Muscle layer of duodenum (tissue), 2 donors: ENCODE measurements at regions not wholly inside any gene's neighbourhood (a gene's known extent, or its start where the extent isn't known, plus 50 kb on each side); places are given as distances from the start of the nearest gene placed in this dataset.

Experiments
- H3K27ac ChIP-seq: one replicate; pipeline ENCODE4 v1.7.0; 2013; ENCODE audit warnings: mild to moderate bottlenecking, low read length
- H3K27me3 ChIP-seq: one replicate; pipeline ENCODE4 v1.7.0; 2013; ENCODE audit warnings: low read depth, mild to moderate bottlenecking, control low read depth, low read length
- H3K36me3 ChIP-seq, 2 donors: one replicate each; pipeline ENCODE4 v1.7.0; 2013; ENCODE audit warnings: low read length in 2 of 2, control low read depth in 1 of 2, mild to moderate bottlenecking in 1 of 2; ENCODE audit not compliant: insufficient read depth in 2 of 2, control insufficient read depth in 1 of 2
- H3K4me1 ChIP-seq, 2 donors: one replicate each; pipeline ENCODE4 v1.7.0; 2013; ENCODE audit warnings: low read length in 2 of 2, mild to moderate bottlenecking in 2 of 2, control low read depth in 1 of 2, moderate library complexity in 1 of 2; ENCODE audit not compliant: insufficient read depth in 2 of 2, control insufficient read depth in 1 of 2
- H3K4me3 ChIP-seq, 2 donors: one replicate each; pipeline ENCODE4 v1.7.0; 2013; ENCODE audit warnings: low read length in 2 of 2, low read depth in 1 of 2, mild to moderate bottlenecking in 1 of 2
- H3K9me3 ChIP-seq, 2 donors: one replicate each; pipeline ENCODE4 v1.7.0; 2013; ENCODE audit warnings: low read length in 2 of 2, control low read depth in 1 of 2, mild to moderate bottlenecking in 1 of 2; ENCODE audit not compliant: control insufficient read depth in 1 of 2
- donor health status: healthy.

DNA sequence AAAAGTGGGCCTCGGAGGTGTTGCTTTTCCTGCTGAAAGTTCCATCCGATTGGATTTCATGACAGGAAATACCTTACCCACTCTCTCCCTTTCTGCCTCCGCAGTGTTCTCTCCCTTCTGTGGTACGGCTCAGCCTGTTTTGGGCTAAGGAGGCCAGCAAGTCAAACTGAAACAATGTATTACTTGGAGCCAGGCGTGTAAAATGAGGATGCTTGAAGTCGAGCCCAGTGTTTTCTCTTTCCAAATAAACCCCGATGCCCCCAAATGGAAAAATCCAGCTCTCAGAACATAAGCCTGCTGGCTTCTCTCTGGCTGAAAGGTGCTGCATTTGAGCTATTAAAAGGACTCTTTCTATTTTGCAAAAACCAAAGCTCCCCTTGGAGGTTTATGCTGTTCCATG lies 124.7 kb downstream of the ZNF664 start:
- Histone ChIP-seq H3K4me3 (no peak overlapping the region), H3K27ac (no peak overlapping the region), H3K36me3 (no peaks in the 10 kb centered on the region), H3K9me3 (no peaks in the 10 kb centered on the region), H3K4me1 (peaks cover 0 to 9% of the 10 kb centered on the region in 2 donors), H3K27me3 (no peaks in the 10 kb centered on the region)

DNA sequence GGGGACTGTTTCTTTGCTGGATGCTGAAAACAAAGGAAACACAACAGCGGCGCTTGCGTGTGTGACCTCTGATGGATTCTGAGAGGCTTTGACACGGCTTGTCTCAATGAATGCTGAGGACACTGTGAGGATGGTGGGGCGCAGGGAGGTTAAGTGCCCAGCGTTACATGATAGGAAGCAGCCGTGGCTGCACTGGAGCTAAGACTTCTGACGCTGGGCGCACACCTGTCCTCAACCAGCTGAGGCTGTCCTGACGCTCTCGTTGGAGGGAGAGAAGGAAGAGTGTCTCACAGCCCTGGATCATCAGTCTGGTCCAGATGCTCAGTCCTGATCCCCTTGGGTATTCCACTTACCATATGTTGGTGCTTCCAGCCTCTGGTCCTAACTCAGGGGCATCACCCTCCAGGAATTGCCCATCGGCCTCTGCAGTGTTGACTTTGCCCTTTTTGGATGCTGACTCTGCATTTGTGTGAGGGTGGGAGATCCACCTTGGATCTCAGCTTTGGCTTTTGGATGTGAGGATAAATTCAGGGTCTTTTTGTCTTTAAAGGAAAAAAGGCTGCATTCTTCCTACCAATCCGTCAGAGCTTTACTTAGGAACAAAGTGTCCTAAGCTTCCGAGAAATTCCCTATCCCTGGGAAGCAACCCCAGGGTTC lies 125.2 kb downstream of the ZNF664 start:
- no peaks in the 10 kb centered on the region for H3K36me3 ChIP-seq
- H3K27me3 ChIP-seq: no peaks in the 10 kb centered on the region
- no peak overlapping the region for H3K4me3 ChIP-seq
- H3K9me3 ChIP-seq: no peaks in the 10 kb centered on the region
- peaks cover 0 to 9% of the 10 kb centered on the region in 2 donors for H3K4me1 ChIP-seq
- H3K27ac ChIP-seq: no peak overlapping the region

DNA sequence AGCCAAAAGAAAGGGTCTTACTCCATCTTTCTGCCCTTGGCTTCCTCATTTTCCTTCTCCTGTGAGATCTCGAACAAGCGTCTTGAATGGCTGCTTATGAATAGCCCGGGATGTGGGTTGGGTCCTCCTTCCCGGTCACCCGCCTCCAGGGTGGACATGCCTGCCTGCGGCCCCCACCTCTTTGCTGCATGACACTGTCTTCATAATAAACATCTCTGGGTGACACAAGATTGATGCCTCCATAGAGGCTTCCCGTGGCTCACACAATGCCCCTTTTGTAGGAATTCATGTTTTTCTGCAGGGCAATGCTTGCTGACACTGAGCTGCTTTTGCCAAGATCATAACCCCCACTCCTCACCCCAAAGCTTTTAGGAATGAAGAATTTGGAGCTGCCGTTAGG lies 125.9 kb downstream of the ZNF664 start:
- Histone ChIP-seq H3K36me3 (no peaks in the 10 kb centered on the region), H3K4me1 (peaks cover 0 to 9% of the 10 kb centered on the region in 2 donors), H3K4me3 (no peak overlapping the region), H3K27me3 (no peaks in the 10 kb centered on the region), H3K27ac (no peak overlapping the region), H3K9me3 (no peaks in the 10 kb centered on the region)

DNA sequence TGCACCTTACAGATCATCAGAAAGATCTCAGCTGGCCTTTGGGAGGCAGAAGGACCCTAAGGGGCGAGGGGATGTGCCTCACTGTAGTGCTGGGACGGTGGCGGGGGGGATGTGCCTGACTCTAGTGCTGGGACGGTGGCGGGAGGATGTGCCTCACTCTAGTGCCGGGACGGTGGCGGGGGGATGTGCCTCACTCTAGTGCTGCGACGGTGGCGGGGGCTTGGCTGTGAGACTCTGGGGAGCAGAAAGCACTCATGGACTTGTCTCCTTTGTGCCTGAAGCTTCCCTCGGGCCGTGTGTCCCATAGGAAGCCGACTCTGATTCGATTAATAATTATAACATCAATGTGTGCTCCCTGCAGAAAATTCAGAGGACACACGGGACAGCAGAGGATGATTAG lies 126.6 kb downstream of the ZNF664 start:
- Histone ChIP-seq H3K9me3 (no peaks in the 10 kb centered on the region), H3K27ac (no peak overlapping the region), H3K36me3 (no peaks in the 10 kb centered on the region), H3K27me3 (no peaks in the 10 kb centered on the region), H3K4me3 (no peak overlapping the region), H3K4me1 (peaks cover 0 to 9% of the 10 kb centered on the region in 2 donors)

DNA sequence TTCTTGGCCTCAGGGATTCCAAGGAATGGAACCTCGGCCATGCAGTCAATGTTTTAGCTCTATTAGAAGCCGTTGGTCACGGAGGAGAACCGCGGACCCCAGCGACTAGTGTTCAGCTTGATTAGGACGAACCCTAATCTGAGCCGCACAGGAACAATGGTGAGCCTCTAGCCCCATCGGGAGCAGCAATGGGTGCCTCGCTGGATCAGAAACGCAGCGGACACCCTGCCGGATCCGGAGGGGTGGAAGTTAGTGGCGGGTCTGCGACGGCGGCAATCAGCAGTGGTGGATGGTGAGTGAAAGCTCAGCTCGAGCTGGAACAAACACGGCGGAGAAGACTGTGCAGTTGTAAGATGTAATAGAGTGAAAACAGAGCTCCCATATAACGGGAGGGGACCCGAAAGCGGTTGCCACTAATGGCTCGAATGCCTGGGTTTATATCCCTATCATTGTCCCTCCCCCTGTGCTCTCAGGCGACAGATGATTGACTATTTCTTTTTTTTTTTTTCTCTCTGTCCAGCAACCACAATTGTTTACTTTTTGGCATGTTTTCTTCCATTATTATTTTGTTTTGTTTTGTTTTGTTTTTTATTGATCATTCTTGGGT lies 127.7 kb downstream of the ZNF664 start:
- no peaks in the 10 kb centered on the region for H3K36me3 ChIP-seq
- no peak overlapping the region for H3K4me3 ChIP-seq
- no peaks in the 10 kb centered on the region for H3K27me3 ChIP-seq
- H3K27ac ChIP-seq: no peak overlapping the region
- H3K4me1 ChIP-seq: peaks cover 0 to 9% of the 10 kb centered on the region in 2 donors
- H3K9me3 ChIP-seq: no peaks in the 10 kb centered on the region

DNA sequence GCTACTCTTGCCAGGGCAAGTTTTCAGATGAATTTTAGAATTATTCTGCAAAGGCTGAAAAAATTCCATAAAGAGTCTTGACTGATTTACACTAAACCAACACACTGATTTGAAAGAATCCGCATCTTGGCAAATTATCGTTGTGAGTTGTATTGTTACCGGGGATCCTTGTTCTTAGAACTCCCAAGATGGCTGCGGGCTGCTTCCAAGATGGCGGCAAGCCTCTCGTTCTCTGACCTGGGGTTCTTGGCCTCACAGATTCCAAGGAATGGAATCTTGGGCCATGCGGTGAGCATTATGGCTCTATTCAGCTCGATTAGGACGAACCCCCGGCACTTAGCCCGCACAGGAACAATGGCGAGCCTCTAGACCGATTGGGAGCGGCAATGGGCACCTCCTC lies 132.5 kb downstream of the ZNF664 start:
- H3K4me1 ChIP-seq: no peaks in the 10 kb centered on the region
- H3K27me3 ChIP-seq: no peaks in the 10 kb centered on the region
- H3K36me3 ChIP-seq: no peaks in the 10 kb centered on the region
- H3K27ac ChIP-seq: no peak overlapping the region
- H3K9me3 ChIP-seq: no peaks in the 10 kb centered on the region
- no peak overlapping the region for H3K4me3 ChIP-seq

DNA sequence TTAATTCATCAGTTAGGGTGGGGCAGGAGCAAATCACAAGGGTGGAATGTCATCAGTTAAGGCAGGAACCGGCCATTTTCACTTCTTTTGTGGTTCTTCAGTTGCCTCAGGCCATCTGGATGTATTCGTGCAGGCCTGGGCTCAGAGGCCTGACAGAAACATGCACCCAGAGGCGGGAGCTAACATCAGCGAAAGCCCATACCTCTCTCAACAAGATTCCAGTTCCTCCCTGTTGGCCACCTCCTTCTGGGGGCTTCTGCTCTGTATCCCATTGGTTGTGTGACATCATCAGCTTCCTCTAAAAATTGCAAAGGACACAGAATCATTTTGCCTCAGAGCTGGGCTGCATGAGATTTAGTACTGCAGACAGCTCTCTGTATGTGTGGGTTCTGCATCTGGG lies 134.3 kb downstream of the ZNF664 start:
- H3K9me3 ChIP-seq: no peaks in the 10 kb centered on the region
- H3K4me3 ChIP-seq: no peak overlapping the region
- no peaks in the 10 kb centered on the region for H3K4me1 ChIP-seq

DNA sequence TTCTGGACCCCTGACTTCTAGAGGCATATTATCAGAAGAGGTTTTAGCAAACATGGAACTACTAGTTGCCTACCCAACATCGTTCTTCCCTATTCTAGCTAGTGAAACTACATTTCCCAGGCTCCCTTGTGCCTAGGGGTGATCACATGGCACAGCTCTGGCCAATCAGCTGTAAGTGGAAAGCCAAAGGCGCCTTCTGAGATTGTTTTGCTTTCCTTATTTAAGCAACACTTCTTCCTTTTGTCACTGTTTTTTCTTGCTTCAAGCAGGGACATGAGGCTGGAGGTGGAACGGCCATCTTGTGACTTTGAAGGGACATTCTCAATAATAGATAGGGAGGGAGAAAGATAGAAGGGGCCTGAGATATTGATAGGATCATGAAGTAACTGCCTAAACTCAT lies 136.7 kb downstream of the ZNF664 start:
- Histone ChIP-seq H3K4me1 (no peaks in the 10 kb centered on the region), H3K36me3 (no peaks in the 10 kb centered on the region), H3K4me3 (no peak overlapping the region), H3K27me3 (no peaks in the 10 kb centered on the region), H3K27ac (no peak overlapping the region), H3K9me3 (peaks cover 0 to 3% of the 10 kb centered on the region in 2 donors)

More for the DNA sequence above, 134.3 kb downstream of the ZNF664 start:
- no peaks in the 10 kb centered on the region for H3K36me3 ChIP-seq
- no peaks in the 10 kb centered on the region for H3K27me3 ChIP-seq
- H3K27ac ChIP-seq: no peak overlapping the region

DNA sequence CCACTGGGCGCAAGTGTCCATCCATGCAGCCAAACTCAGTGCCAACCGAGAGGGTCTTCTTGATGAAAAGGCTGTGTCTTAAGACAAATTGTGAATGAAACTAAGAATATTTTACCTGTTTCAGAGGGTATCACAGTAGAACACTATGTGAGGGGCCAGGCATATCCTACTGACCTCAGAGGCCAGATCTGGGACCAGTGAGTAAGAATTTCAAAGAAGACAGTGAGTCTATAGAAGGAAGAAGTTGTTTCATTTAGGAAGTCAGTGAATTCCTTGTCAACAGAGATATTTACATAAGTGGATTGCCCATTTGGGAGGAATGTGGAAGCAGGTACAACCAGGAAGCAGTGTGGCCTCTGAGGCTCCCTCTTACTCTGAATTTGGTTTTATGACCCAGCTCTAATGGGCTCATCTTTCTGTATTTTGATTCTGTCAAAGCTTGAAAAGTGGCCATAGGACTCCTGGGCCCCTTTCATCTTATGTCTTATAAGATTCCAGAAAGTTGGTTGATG lies 137.4 kb downstream of the ZNF664 start:
- H3K36me3 ChIP-seq: no peaks in the 10 kb centered on the region
- H3K27ac ChIP-seq: no peak overlapping the region
- no peaks in the 10 kb centered on the region for H3K27me3 ChIP-seq
- peaks cover 0 to 3% of the 10 kb centered on the region in 2 donors for H3K9me3 ChIP-seq
- H3K4me1 ChIP-seq: no peaks in the 10 kb centered on the region
- H3K4me3 ChIP-seq: no peak overlapping the region

DNA sequence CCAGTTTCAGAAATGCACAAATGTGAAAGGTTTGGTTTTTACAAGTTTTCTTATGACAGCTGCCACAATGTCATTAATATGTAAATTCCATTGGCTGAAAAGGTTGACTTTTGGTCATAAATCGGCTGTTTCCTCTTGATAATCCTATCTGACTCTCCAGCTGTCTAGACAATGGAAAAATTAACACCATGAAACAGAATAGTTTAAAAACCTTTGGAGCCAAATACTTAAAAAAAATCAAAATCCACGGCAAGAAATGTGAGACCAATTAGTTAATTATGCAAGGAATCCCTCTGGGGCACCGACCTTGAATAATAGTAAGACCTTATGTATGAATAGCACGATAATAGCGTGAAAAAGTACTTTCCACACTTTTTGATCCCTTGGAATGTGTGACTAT lies 138.0 kb downstream of the ZNF664 start:
- Histone ChIP-seq H3K27ac (no peak overlapping the region), H3K4me3 (no peak overlapping the region), H3K36me3 (no peaks in the 10 kb centered on the region), H3K27me3 (no peaks in the 10 kb centered on the region), H3K9me3 (peaks cover 0 to 3% of the 10 kb centered on the region in 2 donors), H3K4me1 (no peaks in the 10 kb centered on the region)

DNA sequence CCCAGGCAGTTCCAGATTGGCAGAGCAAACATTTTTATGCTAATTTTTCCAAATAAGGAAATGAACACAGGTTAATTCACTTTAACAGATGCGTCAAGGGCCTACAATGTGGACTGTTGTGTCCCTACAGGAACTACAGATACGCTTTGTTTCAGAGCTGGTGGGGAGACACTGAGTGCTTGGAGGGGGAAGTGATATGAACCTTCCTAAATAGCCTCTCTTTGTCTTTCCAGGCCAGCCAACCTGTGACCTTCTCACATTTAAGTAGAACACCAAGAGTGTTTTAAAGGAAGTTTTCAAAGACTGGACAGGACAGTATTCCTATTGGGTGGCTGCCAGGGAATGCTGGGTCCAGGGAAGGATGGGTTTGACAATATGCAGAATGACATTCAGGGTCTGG lies 141.3 kb downstream of the ZNF664 start:
- H3K36me3 ChIP-seq: no peaks in the 10 kb centered on the region
- no peaks in the 10 kb centered on the region for H3K4me1 ChIP-seq
- no peaks in the 10 kb centered on the region for H3K27me3 ChIP-seq
- no peak overlapping the region for H3K4me3 ChIP-seq
- H3K9me3 ChIP-seq: peaks cover 0 to 3% of the 10 kb centered on the region in 2 donors
- H3K27ac ChIP-seq: no peak overlapping the region

DNA sequence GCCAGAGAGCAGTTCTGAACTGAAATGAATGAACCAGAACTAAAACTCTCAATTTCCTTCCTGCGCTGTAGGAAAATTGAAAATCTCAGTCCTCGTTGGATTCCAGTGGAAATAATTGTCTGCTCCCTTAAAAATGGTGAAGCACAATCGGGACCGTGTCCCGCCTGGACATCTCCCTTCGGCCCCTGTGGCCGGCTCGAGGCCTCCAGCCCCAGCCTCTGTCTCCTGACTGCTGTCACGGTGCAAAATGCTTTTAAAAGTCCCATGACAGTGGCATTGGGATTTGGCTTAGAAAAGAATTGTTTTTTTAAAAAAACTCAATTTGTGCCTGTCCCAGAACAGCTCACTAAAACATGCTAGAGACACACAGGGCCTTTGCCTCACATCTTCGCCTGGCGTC lies 142.5 kb downstream of the ZNF664 start:
- Histone ChIP-seq H3K27ac (no peak overlapping the region), H3K36me3 (no peaks in the 10 kb centered on the region), H3K4me3 (no peak overlapping the region), H3K27me3 (no peaks in the 10 kb centered on the region), H3K9me3 (peaks cover 0 to 3% of the 10 kb centered on the region in 2 donors), H3K4me1 (no peaks in the 10 kb centered on the region)
